ENCODE measurements at regions not wholly inside any gene's neighbourhood (a gene's known extent, or its start where the extent isn't known, plus 50 kb on each side); places are given as distances from the start of the nearest gene placed in this dataset.
A peak's percentile ranks its signal among the peaks of the same experiment; 100 is the strongest.

- TF ChIP-seq RAD21 (CRISPR knock-in tag; IDR thresholded peaks at IDR 0.05) (peak; percentile 80), ZNF740 (CRISPR knock-in tag; IDR thresholded peaks at IDR 0.05) (no peak), MAX (IDR thresholded peaks at IDR 0.05) (no peak), ZBTB39 (CRISPR knock-in tag; IDR thresholded peaks at IDR 0.05) (no peak), ZNF331 (CRISPR knock-in tag; IDR thresholded peaks at IDR 0.05) (no peak), HNRNPL (IDR thresholded peaks at IDR 0.05; ENCODE audit: low read depth, low read length) (no peak), MXD1 (CRISPR knock-in tag; IDR thresholded peaks at IDR 0.05) (no peak), HMG20B (CRISPR knock-in tag; conservative IDR thresholded peaks at IDR 0.05) (no peak), ZNF644 (CRISPR knock-in tag; IDR thresholded peaks at IDR 0.05; ENCODE audit: low read depth) (no peak), POLR2A (IDR thresholded peaks at IDR 0.05; ENCODE audit: insufficient read depth in 1 of 2, low read depth in 2 of 2, low read length in 2 of 2) (no peak)
Observed at GRCh38 chr6:153231048-153231646, 100.1 kb upstream of the RGS17 start.
